COLO668 (cell line): ENCODE measurements at regions not wholly inside any gene's neighbourhood (a gene's known extent, or its start where the extent isn't known, plus 50 kb on each side); places are given as distances from the start of the nearest gene placed in this dataset.
"Not testable (repeated sequence)": the region's sequence is repeated elsewhere in the genome, so short reads cannot be mapped to it uniquely, and the experiment has no call there.

Source experiments
- DNase-seq: peaks from one replicate; lab custom pipeline; 2025; ENCODE audit not compliant: unreplicated experiment; lab: John Stamatoyannopoulos, UW

GRCh38 chr2:111559301-111559700 is 324.7 kb downstream of the ANAPC1 start:
- not testable (repeated sequence) for DNase-seq

GRCh38 chr2:111559814-111560213 is 324.2 kb downstream of the ANAPC1 start:
- not testable (repeated sequence) for DNase-seq

GRCh38 chr2:111566068-111566467 is 317.9 kb downstream of the ANAPC1 start:
- DNase-seq: not testable (repeated sequence)

- DNase-seq: not testable (repeated sequence)
These were observed 316.8 kb downstream of the ANAPC1 start for GRCh38 chr2:111567233-111567632.

GRCh38 chr2:111569356-111570199 is 314.4 kb downstream of the ANAPC1 start:
- DNase-seq: not testable (repeated sequence)

- DNase-seq: not testable (repeated sequence)
These were observed 313.5 kb downstream of the ANAPC1 start for GRCh38 chr2:111570300-111571114.

GRCh38 chr2:111574803-111575202 is 309.2 kb downstream of the ANAPC1 start:
- not testable (repeated sequence) for DNase-seq

GRCh38 chr2:111577154-111577885 is 306.7 kb downstream of the ANAPC1 start:
- not testable (repeated sequence) for DNase-seq

- DNase-seq: not testable (repeated sequence)
These were observed 304.4 kb downstream of the ANAPC1 start for GRCh38 chr2:111579500-111580134.

- DNase-seq: not testable (repeated sequence)
These were observed 303.4 kb downstream of the ANAPC1 start for GRCh38 chr2:111580616-111581015.

GRCh38 chr2:111582090-111582489 is 301.9 kb downstream of the ANAPC1 start:
- not testable (repeated sequence) for DNase-seq

- DNase-seq: not testable (repeated sequence)
These were observed 300.5 kb downstream of the ANAPC1 start for GRCh38 chr2:111583480-111583879.

- not testable (repeated sequence) for DNase-seq
These were observed 299.5 kb downstream of the ANAPC1 start for GRCh38 chr2:111584540-111584939.

GRCh38 chr2:111584950-111585349 is 299.0 kb downstream of the ANAPC1 start:
- not testable (repeated sequence) for DNase-seq

- not testable (repeated sequence) for DNase-seq
These were observed 298.0 kb downstream of the ANAPC1 start for GRCh38 chr2:111586014-111586413.

GRCh38 chr2:111595072-111595471 is 288.9 kb downstream of the ANAPC1 start:
- not testable (repeated sequence) for DNase-seq

- DNase-seq: not testable (repeated sequence)
These were observed 286.9 kb downstream of the ANAPC1 start for GRCh38 chr2:111596808-111597705.

- not testable (repeated sequence) for DNase-seq
These were observed 285.0 kb downstream of the ANAPC1 start for GRCh38 chr2:111598944-111599343.

- not testable (repeated sequence) for DNase-seq
These were observed 281.7 kb downstream of the ANAPC1 start for GRCh38 chr2:111602259-111602658.
